ENCODE measurements at regions not wholly inside any gene's neighbourhood (a gene's known extent, or its start where the extent isn't known, plus 50 kb on each side); places are given as distances from the start of the nearest gene placed in this dataset.

DNA sequence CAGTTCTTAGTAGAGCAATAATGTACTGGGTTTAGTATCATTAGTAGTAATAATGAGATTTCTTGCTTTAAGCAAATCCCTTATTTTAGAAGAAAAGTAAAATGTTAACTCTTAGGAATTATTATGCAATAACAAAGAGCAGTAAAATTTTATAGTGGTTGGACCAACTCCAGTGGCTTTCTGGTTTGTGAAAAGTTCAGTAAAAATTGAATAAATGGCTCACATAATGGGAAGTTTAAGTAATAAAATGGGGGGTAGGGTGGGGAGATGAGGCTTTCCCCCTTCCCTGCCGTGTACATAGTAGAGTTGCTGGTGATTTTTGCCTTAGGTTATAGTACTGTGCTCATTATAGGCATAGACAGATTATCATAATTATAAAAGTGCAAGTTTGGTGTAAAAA lies 250.5 kb upstream of the ATP2B1 start:
- Mint-ChIP-seq H3K4me1 (ENCODE audit: low read depth, unreplicated experiment) (peaks cover 43% of the 10 kb centered on the region), H3K27ac (ENCODE audit: unreplicated experiment) (no peak overlapping the region), H3K27me3 (ENCODE audit: unreplicated experiment) (no peaks in the 10 kb centered on the region), H3K36me3 (ENCODE audit: insufficient read depth, unreplicated experiment) (peaks cover 12% of the 10 kb centered on the region), H3K4me3 (ENCODE audit: low read depth, unreplicated experiment) (no peak overlapping the region), H3K9me3 (ENCODE audit: low read depth, unreplicated experiment) (no peaks in the 10 kb centered on the region)
- intact Hi-C loops (cut with micrococcal nuclease; ENCODE audit: unreplicated experiment) = no loop called here
- no TSS peak for BruUV-seq (replicated peaks)
- TF ChIP-seq, protein P1, sequence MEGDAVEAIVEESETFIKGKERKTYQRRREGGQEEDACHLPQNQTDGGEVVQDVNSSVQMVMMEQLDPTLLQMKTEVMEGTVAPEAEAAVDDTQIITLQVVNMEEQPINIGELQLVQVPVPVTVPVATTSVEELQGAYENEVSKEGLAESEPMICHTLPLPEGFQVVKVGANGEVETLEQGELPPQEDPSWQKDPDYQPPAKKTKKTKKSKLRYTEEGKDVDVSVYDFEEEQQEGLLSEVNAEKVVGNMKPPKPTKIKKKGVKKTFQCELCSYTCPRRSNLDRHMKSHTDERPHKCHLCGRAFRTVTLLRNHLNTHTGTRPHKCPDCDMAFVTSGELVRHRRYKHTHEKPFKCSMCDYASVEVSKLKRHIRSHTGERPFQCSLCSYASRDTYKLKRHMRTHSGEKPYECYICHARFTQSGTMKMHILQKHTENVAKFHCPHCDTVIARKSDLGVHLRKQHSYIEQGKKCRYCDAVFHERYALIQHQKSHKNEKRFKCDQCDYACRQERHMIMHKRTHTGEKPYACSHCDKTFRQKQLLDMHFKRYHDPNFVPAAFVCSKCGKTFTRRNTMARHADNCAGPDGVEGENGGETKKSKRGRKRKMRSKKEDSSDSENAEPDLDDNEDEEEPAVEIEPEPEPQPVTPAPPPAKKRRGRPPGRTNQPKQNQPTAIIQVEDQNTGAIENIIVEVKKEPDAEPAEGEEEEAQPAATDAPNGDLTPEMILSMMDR (IDR thresholded peaks at IDR 0.05; ENCODE audit: unreplicated experiment) = no peak
- CTCF ChIA-PET = no interaction called here
- no peak for DNase-seq

DNA sequence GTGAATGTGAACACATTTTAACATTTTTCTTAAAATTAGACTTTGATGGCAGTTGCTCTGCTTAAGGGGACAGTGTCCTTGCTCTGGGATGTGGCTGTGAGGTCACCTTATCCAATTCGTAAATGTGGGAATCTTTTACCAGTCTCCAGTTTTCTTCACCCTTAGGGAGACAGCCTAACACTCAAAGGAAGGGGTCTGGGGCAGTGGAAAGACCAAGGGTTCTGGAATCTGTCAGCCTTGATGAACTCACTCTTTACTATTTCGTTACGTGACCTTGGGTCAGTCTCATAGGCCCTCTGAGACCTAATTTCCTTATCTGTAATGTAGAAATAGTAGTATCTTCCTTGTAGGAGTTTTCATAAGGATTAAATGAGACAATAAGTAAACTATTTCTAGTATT lies 245.6 kb upstream of the ATP2B1 start:
- TF ChIP-seq, protein P1 (IDR thresholded peaks at IDR 0.05; ENCODE audit: unreplicated experiment) = no peak
- no peak for DNase-seq
- H3K36me3 Mint-ChIP-seq (ENCODE audit: insufficient read depth, unreplicated experiment) = peaks cover 8% of the 10 kb centered on the region
- no peaks in the 10 kb centered on the region for H3K27me3 Mint-ChIP-seq (ENCODE audit: unreplicated experiment)
- no peak overlapping the region for H3K4me3 Mint-ChIP-seq (ENCODE audit: low read depth, unreplicated experiment)
- BruUV-seq (replicated peaks) = no TSS peak
- CTCF ChIA-PET = no interaction called here
- H3K4me1 Mint-ChIP-seq (ENCODE audit: low read depth, unreplicated experiment) = peaks cover 29% of the 10 kb centered on the region
- H3K27ac Mint-ChIP-seq (ENCODE audit: unreplicated experiment) = no peak overlapping the region
- intact Hi-C loops (cut with micrococcal nuclease; ENCODE audit: unreplicated experiment) = no loop called here
- H3K9me3 Mint-ChIP-seq (ENCODE audit: low read depth, unreplicated experiment) = no peaks in the 10 kb centered on the region

DNA sequence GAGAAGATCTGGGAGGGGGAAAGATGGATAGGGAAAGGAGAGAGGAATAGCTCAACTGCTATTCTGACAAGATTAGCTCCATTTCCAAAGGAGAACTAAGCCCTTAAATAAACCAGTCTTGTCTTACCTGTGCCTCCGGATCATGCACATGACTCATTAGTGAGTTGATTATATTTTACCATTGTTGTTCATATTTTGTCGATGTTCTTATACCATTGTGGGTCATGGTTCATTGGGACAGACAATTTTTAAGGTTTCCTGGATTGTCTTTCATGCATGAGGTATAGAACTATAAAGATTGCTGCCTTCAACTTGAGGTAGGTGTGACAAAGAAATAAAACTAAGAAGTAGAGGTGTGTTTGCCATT lies 243.0 kb upstream of the ATP2B1 start:
- CTCF ChIA-PET = interaction anchor here (0.8 to 1.0 kb wide), 3 partner anchors 9 to 243 kb away, joined by 3 to 4 read pairs (median 4); partner anchors contain the start of gene ATP2B1
- no peaks in the 10 kb centered on the region for H3K9me3 Mint-ChIP-seq (ENCODE audit: low read depth, unreplicated experiment)
- H3K4me1 Mint-ChIP-seq (ENCODE audit: low read depth, unreplicated experiment) = peaks cover 54% of the 10 kb centered on the region
- no TSS peak for BruUV-seq (replicated peaks)
- no peak overlapping the region for H3K4me3 Mint-ChIP-seq (ENCODE audit: low read depth, unreplicated experiment)
- intact Hi-C loops (cut with micrococcal nuclease; ENCODE audit: unreplicated experiment) = no loop called here
- TF ChIP-seq, protein P1 (IDR thresholded peaks at IDR 0.05; ENCODE audit: unreplicated experiment) = no peak
- peaks cover 8% of the 10 kb centered on the region for H3K36me3 Mint-ChIP-seq (ENCODE audit: insufficient read depth, unreplicated experiment)
- DNase-seq = no peak
- peak overlapping the region; percentile 79 for H3K27ac Mint-ChIP-seq (ENCODE audit: unreplicated experiment)
- no peaks in the 10 kb centered on the region for H3K27me3 Mint-ChIP-seq (ENCODE audit: unreplicated experiment)

DNA sequence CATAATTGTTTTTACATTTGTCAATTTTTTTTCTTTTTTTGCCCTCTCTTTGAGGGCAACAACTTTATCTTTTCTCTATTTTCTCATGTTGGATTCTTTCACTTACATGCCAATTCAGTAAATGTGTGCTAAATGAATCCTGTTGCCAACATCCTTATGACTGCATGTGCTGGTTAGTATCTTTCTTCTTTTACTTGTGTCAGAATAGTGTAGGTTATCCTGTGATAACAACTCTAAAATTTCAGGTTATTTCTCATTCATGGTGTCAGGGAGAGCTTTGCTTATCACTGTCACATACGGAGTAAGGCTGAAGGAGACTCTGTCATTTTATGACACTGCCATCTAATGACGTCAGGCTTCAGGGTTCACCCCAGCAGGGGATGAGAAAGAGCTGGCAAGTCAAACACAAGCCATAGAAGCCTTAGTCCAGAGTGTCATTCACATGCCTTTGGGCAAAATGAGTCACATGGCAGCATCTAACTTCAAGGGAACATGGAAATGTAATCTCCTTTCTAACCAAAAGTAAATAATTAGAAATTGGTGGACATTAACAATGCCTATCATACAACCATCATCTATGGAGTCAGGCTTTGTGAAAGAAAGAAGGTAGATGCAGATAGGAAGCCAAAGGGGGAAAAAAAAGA lies 242.5 kb upstream of the ATP2B1 start:
- intact Hi-C loops (cut with micrococcal nuclease; ENCODE audit: unreplicated experiment) = no loop called here
- TF ChIP-seq, protein P1 (IDR thresholded peaks at IDR 0.05; ENCODE audit: unreplicated experiment) = no peak
- H3K36me3 Mint-ChIP-seq (ENCODE audit: insufficient read depth, unreplicated experiment) = peaks cover 8% of the 10 kb centered on the region
- CTCF ChIA-PET = interaction anchor here (0.8 to 1.0 kb wide), 3 partner anchors 9 to 242 kb away, joined by 3 to 4 read pairs (median 4); partner anchors contain the start of gene ATP2B1
- peak overlapping the region; percentile 79 for H3K27ac Mint-ChIP-seq (ENCODE audit: unreplicated experiment)
- no TSS peak for BruUV-seq (replicated peaks)
- DNase-seq = peak; percentile 50
- H3K4me1 Mint-ChIP-seq (ENCODE audit: low read depth, unreplicated experiment) = peaks cover 58% of the 10 kb centered on the region
- no peaks in the 10 kb centered on the region for H3K9me3 Mint-ChIP-seq (ENCODE audit: low read depth, unreplicated experiment)
- H3K4me3 Mint-ChIP-seq (ENCODE audit: low read depth, unreplicated experiment) = no peak overlapping the region
- H3K27me3 Mint-ChIP-seq (ENCODE audit: unreplicated experiment) = no peaks in the 10 kb centered on the region
